ENCODE measurements at regions not wholly inside any gene's neighbourhood (a gene's known extent, or its start where the extent isn't known, plus 50 kb on each side); places are given as distances from the start of the nearest gene placed in this dataset.

DNA sequence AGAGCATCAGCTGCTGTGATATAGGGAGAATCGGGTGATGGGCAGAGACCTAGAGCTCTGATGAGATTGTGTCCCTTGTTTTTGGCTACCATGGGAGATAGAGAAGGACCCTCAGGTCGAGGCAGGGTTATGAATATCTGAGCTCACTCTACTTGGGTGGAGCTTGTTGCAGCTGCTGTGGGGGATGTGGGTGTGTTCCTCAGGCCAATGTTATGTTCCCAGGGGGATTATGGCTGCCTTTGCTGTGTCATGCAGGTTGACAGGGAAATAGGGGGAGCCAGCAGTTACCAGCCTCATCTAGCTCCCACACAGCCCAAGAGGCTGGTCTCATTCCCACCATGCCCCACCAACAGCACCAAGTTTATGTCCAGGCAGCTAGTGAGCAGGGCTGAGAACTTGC is 131.5 kb downstream of the TRIM42 start:
- TF ChIP-seq ZNF12 (CRISPR knock-in tag; IDR thresholded peaks at IDR 0.05) = no peak
- no peak for TF ChIP-seq ELF3 (CRISPR knock-in tag; IDR thresholded peaks at IDR 0.05)
